GM06990 (cell line): ENCODE measurements at regions not wholly inside any gene's neighbourhood (a gene's known extent, or its start where the extent isn't known, plus 50 kb on each side); places are given as distances from the start of the nearest gene placed in this dataset.

Experiments used
- DNase-seq: peaks from one replicate; pipeline ENCODE4 v3.0.0-alpha.2; 2011; ENCODE audit not compliant: insufficient read length; ENCODE audit errors: extremely low read depth
- H3K27me3 ChIP-seq: replicated peaks from 2 replicates; pipeline ENCODE4 v1.6.0; 2011; ENCODE audit warnings: low read length; ENCODE audit not compliant: control insufficient read depth, insufficient read depth
- H3K36me3 ChIP-seq: 2 replicates; pipeline ENCODE4 v1.5.1; 2011; ENCODE audit warnings: low read length; ENCODE audit not compliant: control insufficient read depth, insufficient read depth
- H3K4me3 ChIP-seq: replicated peaks from 2 replicates; pipeline ENCODE4 v1.5.1; 2011; ENCODE audit warnings: low read depth, mild to moderate bottlenecking, control low read depth, low read length
- CTCF ChIP-seq: IDR thresholded peaks from 2 replicates; pipeline ENCODE4 v1.5.1; 2011; ENCODE audit warnings: low read length, control low read depth, mild to moderate bottlenecking, inconsistent platforms; ENCODE audit not compliant: insufficient read depth, poor library complexity, severe bottlenecking

- TF ChIP-seq CTCF = no peak
- no peak overlapping the region for H3K4me3 ChIP-seq
- DNase-seq = peak; percentile 83
- no peaks in the 10 kb centered on the region for H3K36me3 ChIP-seq
- H3K27me3 ChIP-seq = no peaks in the 10 kb centered on the region
Measured at GRCh38 chr2:230650585-230651137, 62.0 kb upstream of the CAB39 start.

GRCh38 chr2:230654057-230654456 lies 58.6 kb upstream of the CAB39 start:
- no peak for TF ChIP-seq CTCF
- peaks cover 2% of the 10 kb centered on the region; the same call in 1 of the 2 replicates for H3K36me3 ChIP-seq
- H3K27me3 ChIP-seq = no peaks in the 10 kb centered on the region
- no peak overlapping the region for H3K4me3 ChIP-seq
- no peak for DNase-seq

GRCh38 chr2:230657462-230657861 lies 55.2 kb upstream of the CAB39 start:
- TF ChIP-seq CTCF = no peak
- Histone ChIP-seq H3K4me3 (peak overlapping the region; percentile 56), H3K27me3 (no peaks in the 10 kb centered on the region), H3K36me3 (peaks cover 2% of the 10 kb centered on the region; the same call in 1 of the 2 replicates)
- peak; percentile 35 for DNase-seq

- Histone ChIP-seq H3K36me3 (peaks cover 2% of the 10 kb centered on the region; the same call in 1 of the 2 replicates), H3K4me3 (peak overlapping the region; percentile 56), H3K27me3 (no peaks in the 10 kb centered on the region)
- no peak for TF ChIP-seq CTCF
- DNase-seq = no peak
Measured at GRCh38 chr2:230657906-230658305, 54.7 kb upstream of the CAB39 start.

- Histone ChIP-seq H3K27me3 (no peaks in the 10 kb centered on the region), H3K36me3 (peaks cover 2% of the 10 kb centered on the region; the same call in 1 of the 2 replicates), H3K4me3 (peak overlapping the region; percentile 56)
- TF ChIP-seq CTCF = no peak
- no peak for DNase-seq
Measured at GRCh38 chr2:230658577-230658876, 54.1 kb upstream of the CAB39 start.
